Hematopoietic multipotent progenitor cell (in vitro differentiated cells): ENCODE measurements at regions not wholly inside any gene's neighbourhood (a gene's known extent, or its start where the extent isn't known, plus 50 kb on each side); places are given as distances from the start of the nearest gene placed in this dataset.
A peak's percentile ranks its signal among the peaks of the same experiment; 100 is the strongest.

Source experiments
- DNase-seq, 3 donors: peaks; one replicate each; pipeline ENCODE4 v3.0.0-alpha.2; 2011 to 2015; ENCODE audit warnings: low read depth in 2 of 3, low spot score in 2 of 3

GRCh38 chr1:69497441-69498221 lies 70.1 kb upstream of the LRRC7 start:
- peak in 2 of 3 donors; percentile 59 to 89 for DNase-seq

- no peak for DNase-seq
Observed at GRCh38 chr1:69498711-69499110, 69.0 kb upstream of the LRRC7 start.

GRCh38 chr1:69499203-69499803 lies 68.4 kb upstream of the LRRC7 start:
- DNase-seq = peak in 1 of 3 donors; percentile 15

- DNase-seq = peak in 1 of 3 donors; percentile 64
Observed at GRCh38 chr1:69502991-69503390, 64.7 kb upstream of the LRRC7 start.

- peak in 1 of 3 donors; percentile 26 for DNase-seq
Observed at GRCh38 chr1:69504730-69505252, 62.9 kb upstream of the LRRC7 start.

GRCh38 chr1:69506311-69506710 lies 61.4 kb upstream of the LRRC7 start:
- DNase-seq = no peak

GRCh38 chr1:69506721-69507120 lies 61.0 kb upstream of the LRRC7 start:
- DNase-seq = no peak

GRCh38 chr1:69510026-69510425 lies 57.7 kb upstream of the LRRC7 start:
- no peak for DNase-seq

GRCh38 chr1:69511426-69512192 lies 56.1 kb upstream of the LRRC7 start:
- no peak for DNase-seq

- no peak for DNase-seq
Observed at GRCh38 chr1:69513601-69514000, 54.1 kb upstream of the LRRC7 start.
